ENCODE measurements at regions not wholly inside any gene's neighbourhood (a gene's known extent, or its start where the extent isn't known, plus 50 kb on each side); places are given as distances from the start of the nearest gene placed in this dataset.

DNA sequence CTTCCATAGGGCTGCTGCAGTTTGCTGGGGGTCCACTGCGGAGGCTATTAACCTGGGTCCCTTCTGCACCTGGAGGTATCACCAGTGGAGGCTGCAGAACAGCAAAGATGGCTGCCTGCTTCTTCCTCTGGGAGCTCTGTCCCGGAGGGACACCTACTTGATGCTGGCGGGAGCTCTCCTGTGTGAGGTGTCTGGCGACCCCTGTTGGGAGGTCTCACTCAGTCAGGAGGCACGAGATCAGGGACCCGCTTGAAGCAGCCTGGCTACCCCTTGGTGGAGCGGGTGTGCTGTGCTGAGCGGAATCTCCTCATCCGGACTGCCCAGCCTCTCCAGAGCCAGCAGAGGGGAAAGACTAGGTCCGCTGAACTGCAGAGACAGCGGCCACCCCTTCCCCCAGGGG, 56.0 kb upstream of the CTXND1 start:
- no peak for DNase-seq (ENCODE audit: low read depth)

DNA sequence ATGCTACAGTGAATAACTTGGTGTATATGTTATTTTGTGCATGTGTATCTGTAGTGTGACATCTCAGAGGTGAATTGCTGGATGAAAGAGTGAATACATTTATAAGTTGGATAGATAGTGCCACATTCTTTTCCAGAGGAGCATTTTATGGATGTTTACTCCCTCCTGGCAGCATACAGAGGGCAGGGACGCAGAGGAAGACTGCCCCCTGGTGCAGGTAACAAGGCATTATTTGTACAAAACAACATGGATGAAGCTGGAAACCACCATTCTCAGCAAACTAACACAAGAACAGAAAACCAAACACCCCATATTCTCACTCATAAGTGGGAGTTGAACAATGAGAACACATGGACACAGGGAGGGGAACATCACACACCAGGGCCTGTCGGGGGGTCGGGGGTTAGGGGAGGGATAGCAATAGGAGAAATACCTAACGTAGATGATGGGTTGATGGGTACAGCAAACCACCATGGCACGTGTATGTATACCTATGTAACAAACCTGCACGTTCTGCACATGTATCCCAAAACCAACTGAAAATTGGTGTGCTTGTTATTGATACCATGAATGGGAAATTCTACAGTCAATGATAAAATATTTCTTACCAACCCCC, 57.9 kb upstream of the CTXND1 start:
- DNase-seq (ENCODE audit: low read depth), result peak; percentile 4

DNA sequence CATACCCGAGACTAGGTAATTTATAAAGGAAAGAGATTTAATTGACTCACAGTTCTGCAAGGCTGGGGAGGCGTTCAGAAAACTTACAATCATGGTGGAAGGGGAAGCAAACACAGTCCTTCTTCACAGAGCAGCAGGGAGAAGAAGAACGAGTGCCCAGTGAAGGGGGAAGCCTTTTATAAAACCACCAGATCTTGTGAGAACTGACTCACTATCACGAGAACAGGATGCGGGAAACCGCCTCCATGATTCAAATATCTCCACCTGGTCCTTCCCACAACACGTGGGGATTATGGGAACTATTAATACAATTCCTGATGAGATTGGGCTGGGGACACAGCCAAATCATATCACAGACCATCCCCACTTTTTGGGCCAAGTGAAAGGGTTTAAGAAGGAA, 58.8 kb upstream of the CTXND1 start:
- DNase-seq (ENCODE audit: low read depth), result no peak

DNA sequence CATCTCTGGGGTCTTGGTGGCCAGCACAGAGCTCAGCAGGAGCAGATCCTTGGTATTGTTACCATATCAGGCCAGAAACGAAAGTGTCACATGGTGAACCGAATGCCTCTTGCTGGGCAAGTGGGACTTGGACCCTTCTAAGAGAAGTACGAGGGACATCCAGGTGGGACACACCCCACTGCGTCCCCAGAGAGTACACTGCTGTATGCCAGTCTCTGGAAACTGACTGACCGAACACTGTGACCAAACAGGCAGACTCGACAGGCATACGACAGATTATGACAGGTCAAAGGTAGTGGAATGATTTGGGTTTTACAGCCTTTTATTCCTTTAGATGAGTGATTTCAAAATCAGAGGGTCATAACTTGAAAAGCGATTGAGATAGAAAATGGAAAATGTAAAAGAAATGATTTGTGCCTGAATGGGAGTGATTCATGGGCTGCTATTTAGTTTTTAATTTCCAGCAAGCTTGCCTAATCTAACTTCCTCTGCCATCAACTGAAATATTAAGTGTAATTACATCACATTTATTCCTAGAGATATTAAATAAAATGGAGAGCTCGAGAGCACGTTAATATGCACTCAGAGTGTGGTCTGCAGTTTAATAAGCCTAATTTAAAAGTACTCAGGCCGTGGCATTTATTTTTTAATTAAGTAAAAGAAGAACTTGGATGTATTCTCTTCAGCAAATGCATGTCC, 63.4 kb upstream of the CTXND1 start:
- no peak for DNase-seq (ENCODE audit: low read depth)

DNA sequence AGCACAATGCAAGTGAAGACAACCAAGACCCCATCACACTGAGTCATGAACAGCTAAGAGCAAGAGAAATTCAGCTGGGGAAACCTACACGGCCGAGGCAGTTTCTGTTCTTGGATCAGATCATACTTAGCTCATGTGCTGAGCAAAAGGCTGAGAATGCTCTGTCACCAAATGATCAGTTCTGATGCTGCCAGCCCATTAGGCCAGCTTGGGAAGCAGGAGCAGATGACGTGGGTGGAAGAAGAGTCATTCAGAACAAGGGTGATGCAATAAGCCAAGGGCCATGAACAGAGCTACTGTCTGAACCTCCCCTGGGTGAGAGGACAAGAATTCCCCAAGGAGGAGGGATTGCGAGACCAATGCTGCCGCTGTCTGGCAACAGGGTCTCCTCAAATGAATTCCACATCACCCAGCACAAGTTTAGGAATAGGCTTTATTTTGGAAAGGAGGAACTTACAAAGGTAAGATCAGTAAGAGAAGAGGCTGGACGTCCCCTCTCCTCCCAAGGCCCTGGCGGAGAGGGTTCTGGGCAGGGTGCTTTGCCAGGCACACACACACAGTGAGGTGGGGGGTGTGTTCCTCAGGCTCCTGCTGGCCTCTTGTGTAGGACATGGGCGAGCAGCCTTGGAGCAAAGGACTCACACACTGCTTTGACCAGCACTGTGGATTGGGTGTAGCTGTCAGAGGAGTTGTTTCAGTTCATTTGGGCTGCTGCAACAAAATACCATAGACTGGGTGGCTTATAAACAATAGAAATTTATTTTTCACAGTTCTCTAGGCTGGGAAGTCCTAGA, 65.6 kb upstream of the CTXND1 start:
- peak; percentile 94 for DNase-seq (ENCODE audit: low read depth)

DNA sequence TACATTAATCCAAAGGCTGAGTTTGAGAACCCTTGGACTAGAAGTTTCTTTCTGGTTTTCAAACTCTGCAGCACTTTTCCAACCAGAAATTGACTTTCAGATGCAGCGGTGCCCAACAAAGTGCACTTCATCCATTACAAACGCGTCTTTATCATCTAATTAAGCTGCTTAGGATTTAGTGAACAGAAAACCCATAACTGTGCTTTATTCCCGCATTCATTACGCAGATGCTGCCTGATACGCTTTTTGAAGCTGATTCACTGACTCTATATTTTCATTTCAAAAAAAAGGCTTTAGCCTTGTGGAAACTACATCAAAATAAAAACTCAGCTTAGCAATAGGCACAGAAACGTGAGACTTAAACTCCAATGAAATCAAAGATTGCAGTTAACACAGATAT, 69.8 kb upstream of the CTXND1 start:
- DNase-seq (ENCODE audit: low read depth), result no peak

DNA sequence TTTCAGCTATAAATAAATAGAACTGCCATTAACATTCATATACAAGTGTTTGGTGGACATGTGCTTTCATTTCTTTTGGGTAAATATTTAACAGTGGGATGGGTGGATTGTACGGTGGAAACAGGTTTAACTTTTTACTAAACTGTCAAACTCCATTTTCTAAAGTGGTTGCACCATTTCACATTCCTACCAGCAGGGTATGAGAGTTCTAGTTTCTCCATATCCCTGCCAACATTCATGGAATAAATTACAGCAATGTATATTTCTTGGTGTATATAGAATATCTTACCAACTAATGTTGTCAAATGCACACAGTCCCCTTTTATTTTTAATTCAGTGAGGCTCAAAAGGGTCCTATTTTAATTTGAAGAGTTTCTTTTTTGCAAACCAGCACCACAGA, 71.3 kb upstream of the CTXND1 start:
- no peak for DNase-seq (ENCODE audit: low read depth)

DNA sequence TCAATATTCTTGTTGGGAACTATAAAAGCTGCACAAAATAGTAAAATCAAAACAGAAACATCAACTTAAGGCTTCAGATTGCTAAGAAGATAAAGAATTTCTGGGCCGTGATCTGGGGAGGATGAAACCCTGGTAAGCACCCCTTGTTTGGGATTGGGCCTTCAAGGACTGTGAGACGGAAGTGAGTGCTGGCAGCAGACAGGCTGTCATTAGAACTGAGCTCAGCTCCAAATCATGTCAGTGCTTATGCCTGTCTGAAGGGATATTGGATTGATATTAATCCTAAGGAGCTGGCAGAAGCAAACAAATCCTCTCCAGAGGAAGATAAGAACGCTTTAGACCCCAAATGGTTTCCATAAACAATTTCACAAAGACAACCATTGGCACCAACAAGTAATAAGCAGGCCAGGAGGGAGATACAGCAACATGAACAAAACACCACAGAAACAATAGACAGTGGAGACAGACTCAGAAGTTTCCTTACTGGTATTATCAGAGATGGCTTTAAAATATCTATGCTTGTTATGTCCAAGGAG, 72.6 kb upstream of the CTXND1 start:
- DNase-seq (ENCODE audit: low read depth), result no peak

DNA sequence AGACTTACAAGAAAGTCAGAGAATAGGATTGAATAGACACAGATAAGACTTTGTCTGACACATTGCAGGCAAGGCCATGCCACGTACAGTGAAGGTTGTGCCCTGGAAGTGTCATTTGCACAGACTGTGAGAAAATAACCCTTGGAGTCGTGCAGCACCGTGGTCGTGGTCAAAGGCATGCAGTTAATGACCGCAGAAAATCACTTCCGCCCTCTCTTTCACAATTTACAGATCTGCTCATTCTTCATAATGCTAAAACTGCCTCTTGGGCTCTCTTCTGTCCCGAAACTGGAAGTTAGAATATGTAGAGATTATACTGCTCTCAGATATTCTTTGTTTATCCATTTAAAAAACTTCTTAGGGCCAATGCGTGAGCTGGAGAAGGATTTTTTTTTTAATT, 73.2 kb upstream of the CTXND1 start:
- DNase-seq (ENCODE audit: low read depth), result no peak

DNA sequence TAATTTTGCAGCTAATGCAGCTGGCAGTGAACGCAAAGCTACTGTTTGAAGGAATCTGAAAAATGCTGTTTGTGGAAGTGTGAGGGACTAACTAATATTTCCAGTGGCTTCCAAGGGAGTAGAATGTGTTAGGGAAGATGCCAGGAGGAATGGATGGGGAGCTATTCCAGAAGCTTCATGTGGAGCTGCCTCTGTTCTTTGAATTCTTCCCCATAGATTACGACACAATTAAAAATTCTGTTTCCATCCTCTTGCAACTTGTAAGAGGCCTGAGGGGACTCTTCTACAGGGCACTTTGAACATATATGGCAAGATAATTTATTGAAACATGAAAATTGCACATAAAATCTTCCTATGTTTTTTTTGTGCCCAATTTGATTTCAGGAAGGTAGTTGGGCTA, 74.3 kb upstream of the CTXND1 start:
- DNase-seq (ENCODE audit: low read depth), result no peak

DNA sequence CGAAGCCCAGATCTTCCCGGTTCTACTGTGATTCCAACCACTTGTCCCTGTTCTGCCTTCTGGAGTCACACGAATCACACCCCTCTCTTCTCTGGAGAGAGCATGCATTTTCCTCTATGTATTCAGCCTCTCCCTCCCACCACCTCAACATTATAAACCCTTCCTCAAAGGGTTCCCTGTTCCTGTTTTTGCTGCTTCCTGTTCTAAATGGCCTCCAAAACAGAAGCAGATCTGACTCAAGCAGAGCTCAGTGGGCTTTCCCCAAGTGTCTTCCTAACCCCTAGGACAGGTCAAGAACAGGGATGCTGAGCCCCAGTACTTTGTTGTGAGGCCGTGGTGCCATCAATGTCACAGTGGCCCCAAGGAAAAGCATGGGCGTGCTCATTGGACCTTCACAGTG, 75.7 kb upstream of the ARNT2 start:
- no peak for DNase-seq (ENCODE audit: low read depth)

DNA sequence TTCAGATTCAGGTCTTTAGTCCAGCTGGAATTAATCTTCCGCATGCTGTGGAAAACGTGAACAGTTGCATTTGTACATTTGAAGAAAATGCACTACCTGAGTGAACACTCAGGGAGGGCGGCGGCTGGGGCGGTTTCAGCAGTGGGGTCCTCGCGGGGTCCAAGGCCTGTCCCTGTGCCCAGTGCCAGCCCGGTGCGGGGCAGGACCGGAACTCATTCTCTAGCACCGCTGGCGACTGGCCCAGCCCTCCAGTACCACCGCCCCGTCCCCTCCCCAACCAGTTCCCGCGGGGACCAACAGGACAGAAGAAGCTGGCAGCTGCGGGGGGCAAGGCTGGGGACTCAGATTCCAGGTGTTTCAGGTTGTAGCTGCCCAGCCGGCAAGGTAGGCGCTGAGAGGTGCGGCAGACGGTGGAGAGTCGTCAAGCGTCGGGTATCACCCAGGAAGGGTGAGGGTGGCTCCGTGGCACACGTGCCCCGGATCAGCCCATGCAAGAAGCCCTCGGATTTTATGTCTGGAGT, 72.2 kb upstream of the ARNT2 start:
- DNase-seq (ENCODE audit: low read depth), result no peak

DNA sequence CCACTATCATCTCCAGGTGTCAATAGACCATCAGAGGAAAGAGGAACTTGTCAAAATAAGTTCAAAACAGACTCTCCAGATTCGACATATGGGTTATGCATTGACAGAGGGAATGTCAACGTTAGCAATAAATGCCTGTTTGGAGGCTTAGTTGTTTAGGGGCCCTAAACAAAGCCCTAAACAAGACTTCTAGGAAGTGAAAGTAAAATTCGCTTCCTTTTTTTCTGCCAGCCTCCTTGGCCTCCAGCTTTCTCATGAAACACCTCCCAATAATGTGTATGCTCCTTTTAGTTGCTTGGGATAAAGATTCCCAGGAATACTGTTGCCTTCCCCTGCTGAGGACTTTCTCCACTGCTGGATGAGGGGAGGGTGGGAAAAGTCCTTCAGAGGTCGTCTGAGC, 70.9 kb upstream of the ARNT2 start:
- DNase-seq (ENCODE audit: low read depth), result no peak

DNA sequence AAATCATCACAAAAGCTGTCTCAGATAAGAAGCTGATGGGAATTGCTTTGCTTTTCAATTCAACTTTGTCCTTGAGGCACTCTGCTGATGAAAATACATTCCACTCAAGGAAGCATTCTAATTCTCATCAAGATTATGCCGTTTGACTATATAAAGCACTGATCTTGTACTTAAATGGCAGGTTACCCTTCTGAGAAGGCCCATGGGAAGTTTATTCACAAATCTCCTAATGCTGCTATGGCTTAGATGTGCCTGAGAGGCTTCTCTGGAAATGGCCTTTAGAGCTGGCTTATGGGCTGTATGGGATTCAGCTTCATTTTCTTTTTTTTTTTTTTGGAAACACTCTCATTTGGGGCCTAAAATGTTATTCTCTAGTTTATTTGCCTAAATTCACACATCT, 69.7 kb upstream of the ARNT2 start:
- no peak for DNase-seq (ENCODE audit: low read depth)

DNA sequence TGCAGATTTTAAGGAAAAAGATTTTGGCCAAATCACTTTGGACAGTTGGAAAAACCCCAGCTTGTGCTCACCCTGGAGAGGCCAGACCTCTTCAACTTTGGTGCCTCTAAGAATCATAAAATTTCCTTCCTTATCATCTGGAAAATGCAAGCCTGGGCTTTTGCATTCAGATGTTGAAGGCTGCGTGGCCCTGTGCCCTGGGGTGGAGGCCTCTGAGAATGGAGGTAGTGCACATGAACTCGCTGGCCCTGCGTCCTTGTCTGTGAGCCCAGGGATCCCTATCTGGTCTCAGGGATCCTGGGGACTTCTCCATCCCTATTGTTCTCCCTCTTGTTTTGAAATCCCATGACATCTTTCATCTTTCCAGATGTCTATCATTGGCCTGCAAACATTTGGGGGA, 64.6 kb upstream of the ARNT2 start:
- DNase-seq (ENCODE audit: low read depth), result no peak

DNA sequence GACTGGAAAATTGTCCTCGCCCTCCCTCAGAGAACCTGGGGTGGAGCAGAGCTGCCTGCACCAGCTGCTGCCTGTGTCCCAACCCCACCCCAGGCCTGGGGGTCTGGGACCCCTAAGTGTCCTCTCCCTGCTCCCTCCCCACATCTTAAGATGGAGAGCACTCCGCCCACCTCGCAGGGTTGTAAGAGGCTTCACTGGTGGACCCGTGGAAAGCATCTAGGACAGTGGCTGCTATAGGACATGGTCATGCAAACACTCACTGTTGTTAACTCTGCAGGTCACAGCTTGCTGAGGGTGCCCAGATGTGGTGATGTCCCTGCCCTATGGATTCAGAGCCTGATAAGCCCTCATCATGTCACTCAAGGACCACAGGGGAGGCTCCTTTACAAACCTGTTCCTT, 62.0 kb upstream of the ARNT2 start:
- DNase-seq (ENCODE audit: low read depth), result no peak

DNA sequence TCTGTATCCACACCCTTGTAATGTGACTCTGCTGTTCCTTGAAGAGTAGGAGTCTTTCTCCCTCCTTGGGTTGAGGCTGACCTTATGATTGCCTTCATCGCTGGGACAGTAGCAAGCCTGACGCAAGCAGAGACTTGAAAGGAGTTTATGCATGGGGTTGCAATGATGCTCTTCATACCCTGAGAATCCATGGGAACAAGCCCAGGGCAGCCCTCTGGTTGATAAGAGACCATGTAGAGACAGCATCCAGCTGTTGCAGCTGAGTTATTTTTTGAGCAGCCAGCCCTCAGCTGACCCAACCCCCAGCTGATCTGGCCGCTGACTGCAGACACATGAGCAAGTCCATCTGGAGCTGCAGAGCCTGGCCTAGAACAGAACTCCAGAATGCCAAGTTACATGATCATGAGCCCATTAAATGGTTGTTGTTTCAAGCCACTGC, 60.6 kb upstream of the ARNT2 start:
- no peak for DNase-seq (ENCODE audit: low read depth)

DNA sequence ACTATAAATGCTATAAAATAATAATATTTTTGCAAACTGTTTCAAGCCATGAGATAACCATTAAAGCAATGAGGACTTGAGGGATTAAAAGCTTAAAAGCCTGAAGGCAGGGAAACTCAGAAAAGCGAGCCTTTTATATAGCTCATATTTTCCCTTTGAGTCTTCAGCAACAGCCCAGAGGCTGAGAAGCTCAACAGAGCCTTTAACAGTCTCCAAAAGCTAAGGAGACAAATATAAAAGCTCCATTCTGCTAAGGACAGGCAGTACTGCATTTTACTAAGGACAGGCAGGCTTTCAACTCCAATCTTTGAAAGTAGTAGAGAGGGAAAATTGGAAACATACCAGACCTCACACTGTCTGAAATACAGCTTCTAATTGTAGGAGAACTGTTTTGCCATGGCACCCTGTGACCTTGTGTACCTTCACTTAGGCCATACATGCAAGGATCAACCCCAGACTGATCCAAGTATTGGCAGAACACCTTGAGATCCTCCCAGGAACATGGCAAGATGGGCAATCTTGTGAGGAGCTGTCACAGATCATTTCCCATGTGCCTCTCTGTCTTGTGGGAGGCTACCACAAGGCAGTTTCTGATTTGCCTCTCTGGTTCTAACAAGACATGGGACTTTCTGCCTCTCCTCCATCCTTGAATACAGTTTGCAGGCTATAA, 53.1 kb upstream of the ARNT2 start:
- DNase-seq (ENCODE audit: low read depth), result no peak

All from stromal cell of bone marrow (primary cell).